DND-41 (cell line): ENCODE measurements at regions not wholly inside any gene's neighbourhood (a gene's known extent, or its start where the extent isn't known, plus 50 kb on each side); places are given as distances from the start of the nearest gene placed in this dataset.

ENCODE experiments used
- ATAC-seq: fragments of 200-7000 bp; cut with Tn5 transposase; 3 replicates; pipeline ENCODE4 v1.9.1; 2021; ENCODE audit warnings: low read depth; ENCODE audit not compliant: insufficient read depth
- DNase-seq: peaks from one replicate; pipeline ENCODE4 v3.0.0-alpha.2; 2020
- H2AFZ ChIP-seq: 2 replicates; pipeline ENCODE4 v1.6.0; 2012; ENCODE audit warnings: low read depth, low read length
- H3K27ac ChIP-seq: 2 replicates; pipeline ENCODE4 v1.5.1; 2012; ENCODE audit warnings: low read length, inconsistent platforms
- H3K27me3 ChIP-seq: fragments of 200-600 bp; sonication (generic); 2 replicates; pipeline ENCODE4 v1.6.0; 2012; ENCODE audit warnings: low read length, mild to moderate bottlenecking, inconsistent platforms; ENCODE audit not compliant: insufficient read depth, poor library complexity
- H3K36me3 ChIP-seq: 2 replicates; pipeline ENCODE4 v1.5.1; 2012; ENCODE audit warnings: low read length, inconsistent platforms; ENCODE audit not compliant: insufficient read depth
- H3K4me1 ChIP-seq: 2 replicates; pipeline ENCODE4 v1.5.1; 2012; ENCODE audit warnings: mild to moderate bottlenecking, low read length; ENCODE audit not compliant: insufficient read depth
- H3K4me2 ChIP-seq: 2 replicates; pipeline ENCODE4 v1.6.0; 2012; ENCODE audit warnings: mild to moderate bottlenecking, moderate library complexity, low read length, inconsistent platforms; ENCODE audit not compliant: insufficient read depth
- H3K4me3 ChIP-seq, 2 experiments: fragments of 200-600 bp in 1 of 2; shearing (Covaris generic) in 1 of 2; 2 replicates each; pipeline ENCODE4 v1.5.1; 2012 to 2016; ENCODE audit warnings: inconsistent platforms in 2 of 2, low read length in 2 of 2, mild to moderate bottlenecking in 2 of 2, low read depth in 1 of 2, moderate library complexity in 1 of 2
- H3K79me2 ChIP-seq: 2 replicates; pipeline ENCODE4 v1.6.0; 2012; ENCODE audit warnings: low read length, inconsistent platforms; ENCODE audit not compliant: insufficient read depth
- H3K9ac ChIP-seq: 2 replicates; pipeline ENCODE4 v1.6.0; 2012; ENCODE audit warnings: low read depth, mild to moderate bottlenecking, inconsistent platforms, low read length, moderate library complexity
- H3K9me3 ChIP-seq: 2 replicates; pipeline ENCODE4 v1.5.1; 2012; ENCODE audit warnings: low read length, moderate library complexity, mild to moderate bottlenecking, inconsistent platforms; ENCODE audit not compliant: insufficient read depth, severe bottlenecking
- H4K20me1 ChIP-seq: 2 replicates; pipeline ENCODE4 v1.6.0; 2012; ENCODE audit warnings: low read length; ENCODE audit not compliant: insufficient read depth
- EZH2 ChIP-seq: IDR thresholded peaks from 3 replicates; pipeline ENCODE4 v1.6.1; 2012; ENCODE audit warnings: borderline replicate concordance, low read depth, mild to moderate bottlenecking, moderate library complexity, low read length, inconsistent platforms; ENCODE audit not compliant: severe bottlenecking
- TF ChIP-seq, protein P1 (sequence below): IDR thresholded peaks from 2 replicates; pipeline ENCODE4 v1.5.1; 2012; ENCODE audit warnings: borderline replicate concordance, low read length, moderate library complexity, mild to moderate bottlenecking; ENCODE audit not compliant: poor library complexity, severe bottlenecking; ENCODE audit errors: extremely low read depth

GRCh38 chr19:29074579-29074978, 138.4 kb downstream of the UQCRFS1 start:
- H3K27me3 ChIP-seq: peaks cover 2% of the 10 kb centered on the region
- no peaks in the 10 kb centered on the region for H3K79me2 ChIP-seq
- H3K4me3 ChIP-seq: no peak overlapping the region
- H3K36me3 ChIP-seq: no peaks in the 10 kb centered on the region
- no peak for ATAC-seq
- H3K4me1 ChIP-seq: no peaks in the 10 kb centered on the region
- no peak overlapping the region for H3K27ac ChIP-seq
- TF ChIP-seq EZH2: no peak
- TF ChIP-seq, protein P1, sequence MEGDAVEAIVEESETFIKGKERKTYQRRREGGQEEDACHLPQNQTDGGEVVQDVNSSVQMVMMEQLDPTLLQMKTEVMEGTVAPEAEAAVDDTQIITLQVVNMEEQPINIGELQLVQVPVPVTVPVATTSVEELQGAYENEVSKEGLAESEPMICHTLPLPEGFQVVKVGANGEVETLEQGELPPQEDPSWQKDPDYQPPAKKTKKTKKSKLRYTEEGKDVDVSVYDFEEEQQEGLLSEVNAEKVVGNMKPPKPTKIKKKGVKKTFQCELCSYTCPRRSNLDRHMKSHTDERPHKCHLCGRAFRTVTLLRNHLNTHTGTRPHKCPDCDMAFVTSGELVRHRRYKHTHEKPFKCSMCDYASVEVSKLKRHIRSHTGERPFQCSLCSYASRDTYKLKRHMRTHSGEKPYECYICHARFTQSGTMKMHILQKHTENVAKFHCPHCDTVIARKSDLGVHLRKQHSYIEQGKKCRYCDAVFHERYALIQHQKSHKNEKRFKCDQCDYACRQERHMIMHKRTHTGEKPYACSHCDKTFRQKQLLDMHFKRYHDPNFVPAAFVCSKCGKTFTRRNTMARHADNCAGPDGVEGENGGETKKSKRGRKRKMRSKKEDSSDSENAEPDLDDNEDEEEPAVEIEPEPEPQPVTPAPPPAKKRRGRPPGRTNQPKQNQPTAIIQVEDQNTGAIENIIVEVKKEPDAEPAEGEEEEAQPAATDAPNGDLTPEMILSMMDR: no peak
- no peak overlapping the region for H3K9ac ChIP-seq
- no peak overlapping the region for H2AFZ ChIP-seq
- H3K9me3 ChIP-seq: no peaks in the 10 kb centered on the region
- no peak overlapping the region for H3K4me2 ChIP-seq
- no peak for DNase-seq
- H4K20me1 ChIP-seq: 0 out of 2 replicates have a peak, but pooled peaks cover 2% of the 10 kb centered on the region

GRCh38 chr19:29067831-29068230, 145.1 kb downstream of the UQCRFS1 start:
- H3K9ac ChIP-seq: no peak overlapping the region
- H3K9me3 ChIP-seq: no peaks in the 10 kb centered on the region
- no peak for TF ChIP-seq EZH2
- TF ChIP-seq, protein P1: no peak
- no peak overlapping the region for H3K4me2 ChIP-seq
- no peaks in the 10 kb centered on the region for H4K20me1 ChIP-seq
- H3K27me3 ChIP-seq: peaks cover 2% of the 10 kb centered on the region
- ATAC-seq (no peak), DNase-seq (no peak)
- no peak overlapping the region for H2AFZ ChIP-seq
- H3K4me1 ChIP-seq: no peaks in the 10 kb centered on the region
- H3K27ac ChIP-seq: no peak overlapping the region
- no peaks in the 10 kb centered on the region for H3K36me3 ChIP-seq
- no peak overlapping the region for H3K4me3 ChIP-seq
- no peaks in the 10 kb centered on the region for H3K79me2 ChIP-seq

DNA sequence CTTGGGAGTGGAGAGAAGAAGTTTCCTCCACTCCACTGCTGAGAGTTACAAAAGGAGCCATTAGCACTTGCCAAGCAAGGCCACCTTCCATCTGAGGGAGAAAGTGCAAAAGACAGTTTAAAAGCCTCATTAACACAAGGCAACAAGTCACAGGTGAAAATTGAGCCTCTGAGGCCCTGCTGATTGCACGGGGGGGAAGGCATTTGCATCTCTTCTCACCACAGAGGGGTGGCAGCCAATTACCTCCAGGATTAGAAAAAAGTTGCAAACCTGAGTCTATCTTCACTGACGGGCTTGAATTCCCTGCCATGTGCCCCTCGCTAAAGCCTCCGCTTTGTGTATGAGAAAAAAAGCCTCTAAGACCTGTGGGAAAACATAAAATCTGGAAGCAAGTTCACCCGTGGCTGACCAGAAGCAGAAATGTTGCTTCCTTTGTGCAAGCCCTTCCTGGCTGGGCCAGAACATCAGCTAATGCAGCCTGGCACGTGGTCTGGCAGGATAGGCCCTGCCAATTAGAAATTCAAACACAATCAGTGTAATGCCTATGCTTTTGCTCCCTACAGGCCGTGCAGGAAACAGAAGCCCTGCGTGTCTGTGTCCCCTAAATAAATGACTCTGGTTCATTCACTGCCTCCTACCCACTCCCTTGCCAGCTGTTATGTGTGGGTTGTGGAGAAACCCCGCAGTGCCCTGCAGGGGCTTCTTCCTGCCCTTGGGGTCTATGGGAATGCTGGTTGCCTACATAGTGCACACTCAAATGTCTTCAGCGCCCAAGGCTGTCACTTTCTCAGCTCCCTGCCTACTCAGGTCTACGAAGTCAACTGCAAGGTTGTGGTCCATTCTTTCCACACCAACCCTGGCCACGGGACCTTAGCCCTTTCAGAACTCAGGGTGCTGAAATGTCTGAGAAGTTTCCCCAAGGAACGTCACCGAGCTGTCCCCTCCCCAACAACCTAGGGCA, 150.2 kb downstream of the UQCRFS1 start:
- H4K20me1 ChIP-seq: no peaks in the 10 kb centered on the region
- H3K27ac ChIP-seq: no peak overlapping the region
- no peak for DNase-seq
- no peak overlapping the region for H3K4me3 ChIP-seq
- H2AFZ ChIP-seq: no peak overlapping the region
- no peaks in the 10 kb centered on the region for H3K36me3 ChIP-seq
- no peaks in the 10 kb centered on the region for H3K27me3 ChIP-seq
- no peaks in the 10 kb centered on the region for H3K9me3 ChIP-seq
- H3K79me2 ChIP-seq: no peaks in the 10 kb centered on the region
- no peaks in the 10 kb centered on the region for H3K4me1 ChIP-seq
- no peak overlapping the region for H3K4me2 ChIP-seq
- no peak for TF ChIP-seq EZH2
- TF ChIP-seq, protein P1: no peak
- no peak overlapping the region for H3K9ac ChIP-seq
- no peak for ATAC-seq
